IMR-90 (cell line): ENCODE measurements at regions not wholly inside any gene's neighbourhood (a gene's known extent, or its start where the extent isn't known, plus 50 kb on each side); places are given as distances from the start of the nearest gene placed in this dataset.

Experiments
- ATAC-seq: fragments of 200-7000 bp; cut with Tn5 transposase; 2 replicates; pipeline ENCODE4 v1.9.1; 2020; ENCODE audit warnings: low read depth, mild to moderate bottlenecking, moderate library complexity
- BruUV-seq: library from RNA; stranded (reverse); fragments of 400-500 nt; replicated peaks from 2 replicates; lab custom pipeline; 2021; lab: Mats Ljungman, UMichigan
- CTCF ChIA-PET: fragments of 300-600 bp; formaldehyde crosslinking; extraction: SDS; loops from one replicate; lab custom pipeline; 2021; ENCODE audit warnings: antibody characterized with exemption; lab: Yijun Ruan, JAX
- POLR2A ChIA-PET: fragments of 300-600 bp; sonication (Branson Sonifier 250); formaldehyde crosslinking; loops from one replicate; lab custom pipeline; 2022; ENCODE audit warnings: antibody characterized with exemption; ENCODE audit not compliant: unreplicated experiment; lab: Charles Lee
- DNase-seq: peaks from one replicate; pipeline ENCODE4 v3.0.0; 2013
- H2AFZ ChIP-seq: replicated peaks from 2 replicates; pipeline ENCODE3; 2013; ENCODE audit warnings: low read length, mild to moderate bottlenecking; ENCODE audit not compliant: poor library complexity
- H2AK5ac ChIP-seq: 2 replicates; pipeline ENCODE4 v1.6.1; 2013; ENCODE audit warnings: low read depth, low read length, inconsistent platforms
- H2AK9ac ChIP-seq: replicated peaks from 2 replicates; pipeline ENCODE3; 2013; ENCODE audit warnings: mild to moderate bottlenecking, low read depth, low read length, moderate library complexity; ENCODE audit not compliant: poor library complexity
- H2BK120ac ChIP-seq: 2 replicates; pipeline ENCODE4 v1.6.1; 2013; ENCODE audit warnings: low read depth, low read length, inconsistent platforms
- H2BK15ac ChIP-seq: 3 replicates; pipeline ENCODE4 v1.6.1; 2013; ENCODE audit warnings: low read depth, low read length, inconsistent platforms
- H2BK20ac ChIP-seq: 2 replicates; pipeline ENCODE4 v1.6.1; 2013; ENCODE audit warnings: low read depth, mild to moderate bottlenecking, inconsistent platforms, low read length, moderate library complexity
- H2BK5ac ChIP-seq: 2 replicates; pipeline ENCODE4 v1.6.1; 2013; ENCODE audit warnings: mild to moderate bottlenecking, low read depth, low read length, inconsistent platforms; ENCODE audit not compliant: poor library complexity, severe bottlenecking
- H3K14ac ChIP-seq: replicated peaks from 2 replicates; pipeline ENCODE4 v1.6.1; 2013; ENCODE audit warnings: low read depth, low read length, inconsistent platforms
- H3K18ac ChIP-seq: 2 replicates; pipeline ENCODE4 v1.6.1; 2013; ENCODE audit warnings: low read depth, low read length, control low read depth
- H3K23ac ChIP-seq: 2 replicates; pipeline ENCODE4 v1.6.1; 2013; ENCODE audit warnings: low read depth, low read length, inconsistent platforms
- H3K27ac ChIP-seq: 2 replicates; pipeline ENCODE4 v1.5.1; 2013; ENCODE audit warnings: mild to moderate bottlenecking, control low read depth, low read length; ENCODE audit not compliant: insufficient read depth
- H3K27me3 ChIP-seq: 2 replicates; pipeline ENCODE4 v1.6.1; 2013; ENCODE audit warnings: low read length; ENCODE audit not compliant: control insufficient read depth, insufficient read depth
- H3K36me3 ChIP-seq: 2 replicates; pipeline ENCODE4 v1.6.1; 2013; ENCODE audit warnings: low read length, mixed read lengths; ENCODE audit not compliant: control insufficient read depth, insufficient read depth
- H3K4ac ChIP-seq: 2 replicates; pipeline ENCODE4 v1.6.1; 2013; ENCODE audit warnings: low read depth, low read length, inconsistent platforms
- H3K4me1 ChIP-seq: 2 replicates; pipeline ENCODE4 v1.6.1; 2013; ENCODE audit warnings: low read length, mixed read lengths; ENCODE audit not compliant: control insufficient read depth, insufficient read depth
- H3K4me2 ChIP-seq: 2 replicates; pipeline ENCODE4 v1.6.1; 2013; ENCODE audit warnings: low read depth, mild to moderate bottlenecking, control low read depth, low read length, moderate library complexity
- H3K4me3 ChIP-seq: 2 replicates; pipeline ENCODE4 v1.5.1; 2013; ENCODE audit warnings: low read depth, mild to moderate bottlenecking, control low read depth, low read length, moderate library complexity; ENCODE audit not compliant: insufficient read depth
- H3K56ac ChIP-seq: 2 replicates; pipeline ENCODE4 v1.6.1; 2013; ENCODE audit warnings: low read length, inconsistent platforms; ENCODE audit not compliant: insufficient read depth; ENCODE audit errors: extremely low read depth
- H3K79me1 ChIP-seq, 2 experiments: 2 replicates each; pipeline ENCODE4 v1.6.1; 2013; ENCODE audit warnings: low read length in 2 of 2, inconsistent platforms in 1 of 2, low read depth in 1 of 2
- H3K9ac ChIP-seq: 2 replicates; pipeline ENCODE4 v1.6.1; 2013; ENCODE audit warnings: low read depth, low read length, control low read depth
- H3K9me1 ChIP-seq: 2 replicates; pipeline ENCODE4 v1.6.1; 2013; ENCODE audit warnings: low read length, inconsistent platforms; ENCODE audit not compliant: insufficient read depth
- H3K9me3 ChIP-seq: 2 replicates; pipeline ENCODE4 v1.6.1; 2013; ENCODE audit warnings: low read length; ENCODE audit not compliant: control insufficient read depth, insufficient read depth
- H4K20me1 ChIP-seq: 2 replicates; pipeline ENCODE4 v1.6.1; 2013; ENCODE audit warnings: low read length, inconsistent platforms; ENCODE audit not compliant: insufficient read depth
- H4K5ac ChIP-seq: 2 replicates; pipeline ENCODE4 v1.6.1; 2013; ENCODE audit warnings: mild to moderate bottlenecking, low read depth, low read length, control low read depth
- H4K8ac ChIP-seq, 2 experiments: 2 replicates each; pipeline ENCODE4 v1.6.1; 2013; ENCODE audit warnings: low read depth in 2 of 2, low read length in 2 of 2, control low read depth in 1 of 2, inconsistent platforms in 1 of 2
- H4K91ac ChIP-seq: 2 replicates; pipeline ENCODE4 v1.6.1; 2013; ENCODE audit warnings: low read depth, low read length, inconsistent platforms; ENCODE audit not compliant: insufficient read depth
- BHLHE40 ChIP-seq: fragments of 150-350 bp; IDR thresholded peaks from 2 replicates; pipeline ENCODE4 v1.6.1; 2016; ENCODE audit warnings: mild to moderate bottlenecking, low read depth, low read length
- CEBPB ChIP-seq: IDR thresholded peaks from 2 replicates; pipeline ENCODE4 v1.6.1; 2012; ENCODE audit warnings: low read depth, low read length, improper control_type of control experiment
- CHD1 ChIP-seq: IDR thresholded peaks from 2 replicates; pipeline ENCODE4 v1.6.1; 2012; ENCODE audit warnings: low read depth, low read length, improper control_type of control experiment
- CTCF ChIP-seq: conservative IDR thresholded peaks from 2 replicates; pipeline ENCODE4 v1.5.1; 2012; ENCODE audit warnings: mild to moderate bottlenecking, low read depth, low read length, improper control_type of control experiment
- ELK1 ChIP-seq: fragments of 150-350 bp; IDR thresholded peaks from 2 replicates; pipeline ENCODE4 v1.6.1; 2016; ENCODE audit warnings: low read depth, mild to moderate bottlenecking, low read length, moderate library complexity, borderline replicate concordance
- FOS ChIP-seq: fragments of 150-350 bp; IDR thresholded peaks from 2 replicates; pipeline ENCODE4 v1.6.1; 2016; ENCODE audit warnings: low read depth, low read length
- MAFK ChIP-seq: IDR thresholded peaks from 2 replicates; pipeline ENCODE4 v1.6.1; 2012; ENCODE audit warnings: low read depth, low read length, improper control_type of control experiment
- MAZ ChIP-seq: IDR thresholded peaks from 2 replicates; pipeline ENCODE4 v1.6.1; 2012; ENCODE audit warnings: low read depth, mild to moderate bottlenecking, low read length, improper control_type of control experiment, moderate library complexity, borderline replicate concordance
- MXI1 ChIP-seq: IDR thresholded peaks from 2 replicates; pipeline ENCODE4 v1.6.1; 2012; ENCODE audit warnings: low read depth, mild to moderate bottlenecking, low read length, moderate library complexity, borderline replicate concordance
- NFE2L2 ChIP-seq: fragments of 150-350 bp; IDR thresholded peaks from 2 replicates; pipeline ENCODE4 v1.6.1; 2016; ENCODE audit warnings: low read depth, mild to moderate bottlenecking, low read length
- POLR2A ChIP-seq: IDR thresholded peaks from 2 replicates; pipeline ENCODE4 v1.6.1; 2012; ENCODE audit warnings: mild to moderate bottlenecking, low read depth, low read length
- RAD21 ChIP-seq: IDR thresholded peaks from 2 replicates; pipeline ENCODE4 v1.6.1; 2012; ENCODE audit warnings: low read length, improper control_type of control experiment
- RCOR1 ChIP-seq: IDR thresholded peaks from 2 replicates; pipeline ENCODE4 v1.6.1; 2012; ENCODE audit warnings: mild to moderate bottlenecking, low read length, improper control_type of control experiment; ENCODE audit not compliant: insufficient replicate concordance
- RFX5 ChIP-seq: IDR thresholded peaks from 2 replicates; pipeline ENCODE4 v1.8.0; 2012; ENCODE audit warnings: low read depth, mild to moderate bottlenecking, low read length, moderate library complexity
- SMC3 ChIP-seq: fragments of 150-350 bp; IDR thresholded peaks from 2 replicates; pipeline ENCODE4 v1.6.1; 2016; ENCODE audit warnings: low read depth, mild to moderate bottlenecking, antibody characterized with exemption, low read length, moderate library complexity
- USF2 ChIP-seq: fragments of 150-350 bp; IDR thresholded peaks from 2 replicates; pipeline ENCODE4 v1.6.1; 2017; ENCODE audit warnings: mild to moderate bottlenecking, antibody characterized with exemption, low read length, low read depth
- WGBS, 2 experiments: methylation state at CpG; one replicate each; pipeline versions ENCODE4 v1.1.5 to v1.1.7; 2013; ENCODE audit warnings: missing lambda C conversion rate in 2 of 2; ENCODE audit not compliant: insufficient read length in 1 of 2; ENCODE audit errors: extremely low coverage in 2 of 2; 5-methylcytosine and 5-hydroxymethylcytosine counted together
- dilution Hi-C: fragments of 300-500 bp; cut with HindIII; formaldehyde crosslinking; loops from one replicate; pipeline ENCODE4 v1.14.3; 2018; ENCODE audit warnings: low sequenced_read_pairs; ENCODE audit not compliant: unreplicated experiment
- in situ Hi-C: fragments of 300-500 bp; cut with MboI; formaldehyde crosslinking; loops from 3 replicates; pipeline ENCODE4 v1.14.3; 2019; ENCODE audit warnings: low sequenced_read_pairs, inconsistent platforms, mixed read lengths
- intact Hi-C: fragments of 100-400 bp; cut with micrococcal nuclease; formaldehyde crosslinking; loops from 2 replicates; pipeline ENCODE4 v1.10.0; 2022

- intact Hi-C loops (no loop called here), dilution Hi-C loops (no loop called here), in situ Hi-C loops (no loop called here)
- H3K79me1 ChIP-seq, result no peaks in the 10 kb centered on the region
- ChIA-PET CTCF (no interaction called here), POLR2A (no interaction called here)
- no peak for TF ChIP-seq RAD21
- TF ChIP-seq USF2, result no peak
- TF ChIP-seq SMC3, result no peak
- TF ChIP-seq POLR2A, result no peak
- TF ChIP-seq BHLHE40, result no peak
- TF ChIP-seq CTCF, result no peak
- no peak for TF ChIP-seq CHD1
- no peak for TF ChIP-seq CEBPB
- no peak for TF ChIP-seq MXI1
- no peak for TF ChIP-seq ELK1
- no peak for TF ChIP-seq FOS
- TF ChIP-seq NFE2L2, result no peak
- no peak for TF ChIP-seq RFX5
- no peak for TF ChIP-seq MAFK
- TF ChIP-seq MAZ, result no peak
- TF ChIP-seq RCOR1, result no peak
- H2AK9ac ChIP-seq, result no peak overlapping the region
- no peaks in the 10 kb centered on the region for H3K4me1 ChIP-seq
- H3K9me1 ChIP-seq, result no peaks in the 10 kb centered on the region
- peaks cover 24% of the 10 kb centered on the region for H3K9me3 ChIP-seq
- no peak overlapping the region for H3K18ac ChIP-seq
- H2BK5ac ChIP-seq, result no peak overlapping the region
- H3K4ac ChIP-seq, result no peak overlapping the region
- H3K4me2 ChIP-seq, result no peak overlapping the region
- no peak for DNase-seq
- H4K8ac ChIP-seq, result no peak overlapping the region
- H4K5ac ChIP-seq, result no peak overlapping the region
- no peak overlapping the region for H2AFZ ChIP-seq
- ATAC-seq, result no peak
- no peak overlapping the region for H2BK120ac ChIP-seq
- no TSS peak for BruUV-seq
- H4K91ac ChIP-seq, result no peak overlapping the region
- no CpG with 5 or more reads among the region's 2 CpGs for WGBS, 2 experiments
- no peaks in the 10 kb centered on the region for H3K36me3 ChIP-seq
- H3K14ac ChIP-seq, result no peak overlapping the region
- H3K27me3 ChIP-seq, result no peaks in the 10 kb centered on the region
- H3K23ac ChIP-seq, result no peak overlapping the region
- H3K9ac ChIP-seq, result no peak overlapping the region
- H2AK5ac ChIP-seq, result no peak overlapping the region
- no peak overlapping the region for H2BK15ac ChIP-seq
- no peak overlapping the region for H3K56ac ChIP-seq
- no peak overlapping the region for H2BK20ac ChIP-seq
- H3K4me3 ChIP-seq, result no peak overlapping the region
- H3K27ac ChIP-seq, result no peak overlapping the region
- H4K20me1 ChIP-seq, result no peaks in the 10 kb centered on the region
These were observed 285.0 kb upstream of the SPTLC3 start for GRCh38 chr20:12723811-12724210.
